Ishikawa (cell line): ENCODE measurements at regions not wholly inside any gene's neighbourhood (a gene's known extent, or its start where the extent isn't known, plus 50 kb on each side); places are given as distances from the start of the nearest gene placed in this dataset.

Source experiments
- CEBPB ChIP-seq: IDR thresholded peaks from 2 replicates; pipeline ENCODE4 v1.6.1; 2012
- CREB1 ChIP-seq: IDR thresholded peaks from 2 replicates; pipeline ENCODE4 v1.6.1; 2012; ENCODE audit warnings: low read depth
- EGR1 ChIP-seq: IDR thresholded peaks from 2 replicates; pipeline ENCODE4 v1.6.1; 2012
- EP300 ChIP-seq: IDR thresholded peaks from 2 replicates; pipeline ENCODE4 v1.6.1; 2012; ENCODE audit warnings: borderline replicate concordance
- FOXM1 ChIP-seq: IDR thresholded peaks from 2 replicates; pipeline ENCODE4 v1.6.1; 2012; ENCODE audit warnings: low read depth, borderline replicate concordance
- NFIC ChIP-seq: IDR thresholded peaks from 2 replicates; pipeline ENCODE4 v1.6.1; 2012
- RAD21 ChIP-seq: IDR thresholded peaks from 2 replicates; pipeline ENCODE4 v1.6.1; 2012; ENCODE audit warnings: low read depth
- TAF1 ChIP-seq: IDR thresholded peaks from 2 replicates; pipeline ENCODE4 v1.6.1; 2012; ENCODE audit warnings: low read depth, mild to moderate bottlenecking
- TCF12 ChIP-seq: IDR thresholded peaks from 2 replicates; pipeline ENCODE4 v1.6.1; 2012; ENCODE audit warnings: low read depth
- TEAD4 ChIP-seq: IDR thresholded peaks from 2 replicates; pipeline ENCODE4 v1.6.1; 2012
- YY1 ChIP-seq: IDR thresholded peaks from 2 replicates; pipeline ENCODE4 v1.6.1; 2012; ENCODE audit warnings: low read depth
- ZBTB7A ChIP-seq: IDR thresholded peaks from 2 replicates; pipeline ENCODE4 v1.6.1; 2012; ENCODE audit warnings: low read depth
- TF ChIP-seq, protein P1 (sequence below): IDR thresholded peaks from 2 replicates; pipeline ENCODE4 v1.6.1; 2012
- TF ChIP-seq, protein P2 (sequence below): IDR thresholded peaks from 2 replicates; pipeline ENCODE4 v1.6.1; 2012; ENCODE audit warnings: low read depth, mild to moderate bottlenecking
- TF ChIP-seq, protein P3 (sequence below): IDR thresholded peaks from 2 replicates; pipeline ENCODE4 v1.6.1; 2012

DNA sequence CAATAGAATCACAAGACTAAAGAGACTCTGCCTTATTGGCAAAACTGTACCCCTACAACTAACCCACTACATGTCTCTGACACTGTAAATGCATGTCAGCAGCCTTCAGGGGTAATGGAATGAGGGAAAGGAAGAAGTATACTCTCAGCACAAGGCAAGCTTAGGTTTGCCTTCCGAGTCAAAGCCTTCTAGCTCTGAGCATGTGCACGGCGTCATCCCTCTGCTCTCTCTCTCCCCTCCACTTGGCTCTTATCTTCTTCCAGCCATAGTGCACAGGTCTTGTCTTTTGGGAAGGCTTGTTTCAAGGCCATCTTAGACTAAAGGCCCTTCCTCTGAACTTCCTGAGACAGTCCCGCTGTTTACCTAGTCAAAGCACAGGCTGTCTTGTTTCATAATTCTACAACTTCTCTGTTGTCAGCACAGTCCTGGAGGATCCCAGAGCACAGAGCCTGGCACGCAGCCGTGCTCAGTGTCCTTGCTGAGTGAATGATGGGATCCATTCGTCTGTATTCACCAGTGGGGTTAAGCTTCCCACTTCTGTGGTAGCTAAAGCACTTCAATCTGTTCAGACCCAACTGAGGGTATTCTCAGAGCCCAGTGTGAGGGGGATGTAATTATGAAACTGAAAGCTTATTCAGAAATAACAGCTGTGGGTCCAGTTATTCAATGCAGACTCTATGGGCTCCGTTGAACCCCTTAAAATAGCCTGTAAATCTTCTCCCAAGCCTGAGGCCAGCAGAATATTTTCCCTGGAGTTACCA, 166.5 kb upstream of the PLD5 start:
- TF ChIP-seq CREB1 (no peak), TEAD4 (no peak), NFIC (no peak), EP300 (no peak)
- TF ChIP-seq, protein P1, sequence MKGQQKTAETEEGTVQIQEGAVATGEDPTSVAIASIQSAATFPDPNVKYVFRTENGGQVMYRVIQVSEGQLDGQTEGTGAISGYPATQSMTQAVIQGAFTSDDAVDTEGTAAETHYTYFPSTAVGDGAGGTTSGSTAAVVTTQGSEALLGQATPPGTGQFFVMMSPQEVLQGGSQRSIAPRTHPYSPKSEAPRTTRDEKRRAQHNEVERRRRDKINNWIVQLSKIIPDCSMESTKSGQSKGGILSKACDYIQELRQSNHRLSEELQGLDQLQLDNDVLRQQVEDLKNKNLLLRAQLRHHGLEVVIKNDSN, result no peak
- TF ChIP-seq, protein P2, sequence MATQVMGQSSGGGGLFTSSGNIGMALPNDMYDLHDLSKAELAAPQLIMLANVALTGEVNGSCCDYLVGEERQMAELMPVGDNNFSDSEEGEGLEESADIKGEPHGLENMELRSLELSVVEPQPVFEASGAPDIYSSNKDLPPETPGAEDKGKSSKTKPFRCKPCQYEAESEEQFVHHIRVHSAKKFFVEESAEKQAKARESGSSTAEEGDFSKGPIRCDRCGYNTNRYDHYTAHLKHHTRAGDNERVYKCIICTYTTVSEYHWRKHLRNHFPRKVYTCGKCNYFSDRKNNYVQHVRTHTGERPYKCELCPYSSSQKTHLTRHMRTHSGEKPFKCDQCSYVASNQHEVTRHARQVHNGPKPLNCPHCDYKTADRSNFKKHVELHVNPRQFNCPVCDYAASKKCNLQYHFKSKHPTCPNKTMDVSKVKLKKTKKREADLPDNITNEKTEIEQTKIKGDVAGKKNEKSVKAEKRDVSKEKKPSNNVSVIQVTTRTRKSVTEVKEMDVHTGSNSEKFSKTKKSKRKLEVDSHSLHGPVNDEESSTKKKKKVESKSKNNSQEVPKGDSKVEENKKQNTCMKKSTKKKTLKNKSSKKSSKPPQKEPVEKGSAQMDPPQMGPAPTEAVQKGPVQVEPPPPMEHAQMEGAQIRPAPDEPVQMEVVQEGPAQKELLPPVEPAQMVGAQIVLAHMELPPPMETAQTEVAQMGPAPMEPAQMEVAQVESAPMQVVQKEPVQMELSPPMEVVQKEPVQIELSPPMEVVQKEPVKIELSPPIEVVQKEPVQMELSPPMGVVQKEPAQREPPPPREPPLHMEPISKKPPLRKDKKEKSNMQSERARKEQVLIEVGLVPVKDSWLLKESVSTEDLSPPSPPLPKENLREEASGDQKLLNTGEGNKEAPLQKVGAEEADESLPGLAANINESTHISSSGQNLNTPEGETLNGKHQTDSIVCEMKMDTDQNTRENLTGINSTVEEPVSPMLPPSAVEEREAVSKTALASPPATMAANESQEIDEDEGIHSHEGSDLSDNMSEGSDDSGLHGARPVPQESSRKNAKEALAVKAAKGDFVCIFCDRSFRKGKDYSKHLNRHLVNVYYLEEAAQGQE, result no peak

DNA sequence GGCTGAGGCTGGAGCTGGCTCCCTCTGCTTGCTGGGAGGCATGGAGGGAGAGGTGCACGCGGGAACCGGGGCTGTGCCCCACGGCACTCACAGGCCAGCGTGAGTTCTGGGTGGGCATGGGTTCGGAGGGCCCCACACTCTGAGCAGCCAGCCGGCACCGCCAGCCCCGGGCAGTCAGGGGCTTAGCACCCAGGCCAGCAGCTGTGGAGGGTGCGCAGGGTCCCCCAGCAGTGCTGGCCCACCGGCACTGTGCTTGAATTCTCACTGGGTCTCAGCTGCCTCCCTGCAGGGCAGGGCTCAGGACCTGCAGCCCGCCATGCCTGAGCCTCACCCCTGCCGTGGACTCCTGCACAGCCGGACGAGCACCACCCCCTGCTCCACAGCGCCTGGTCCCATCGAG, 164.9 kb upstream of the PLD5 start:
- TF ChIP-seq EP300 (no peak), RAD21 (no peak), TEAD4 (no peak)

DNA sequence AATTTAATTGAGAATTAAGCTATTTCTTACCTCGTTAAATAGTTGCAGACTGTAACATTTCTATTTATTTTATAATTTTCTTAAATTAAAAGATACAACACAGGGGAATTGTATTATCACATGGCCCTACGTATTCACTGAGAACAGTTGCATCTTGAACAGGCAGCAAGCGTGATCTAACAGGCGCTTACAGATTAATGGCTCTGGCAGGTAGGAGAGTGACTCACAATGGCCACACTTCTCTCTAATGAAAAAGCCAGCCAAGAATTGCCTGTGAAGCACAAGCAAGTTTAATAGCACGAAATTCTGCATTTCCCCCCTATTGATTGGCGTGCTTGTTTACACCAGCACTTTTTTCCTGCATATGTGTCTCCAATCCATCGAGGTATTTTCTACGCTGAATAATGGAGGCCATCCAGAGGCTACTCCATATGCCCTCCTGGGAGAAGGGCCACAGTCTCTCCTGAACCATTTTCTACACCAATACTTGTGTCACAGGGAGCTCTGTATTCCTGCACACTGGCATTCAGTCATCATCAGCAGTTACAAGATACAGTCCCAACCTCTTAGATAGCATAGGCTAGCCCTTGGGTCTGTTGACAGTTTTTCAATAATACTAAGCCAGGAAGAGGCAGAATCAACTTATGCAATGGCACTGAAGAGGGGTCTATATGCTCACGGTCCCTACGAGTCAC, 150.6 kb upstream of the PLD5 start:
- TF ChIP-seq TCF12, result no peak
- TF ChIP-seq ZBTB7A, result no peak
- TF ChIP-seq, protein P3, sequence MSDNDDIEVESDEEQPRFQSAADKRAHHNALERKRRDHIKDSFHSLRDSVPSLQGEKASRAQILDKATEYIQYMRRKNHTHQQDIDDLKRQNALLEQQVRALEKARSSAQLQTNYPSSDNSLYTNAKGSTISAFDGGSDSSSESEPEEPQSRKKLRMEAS, result no peak
- TF ChIP-seq, protein P1, result no peak
- no peak for TF ChIP-seq TEAD4
- no peak for TF ChIP-seq RAD21
- TF ChIP-seq NFIC, result no peak
- TF ChIP-seq EP300, result no peak
- TF ChIP-seq CREB1, result no peak
- no peak for TF ChIP-seq FOXM1
- TF ChIP-seq EGR1, result no peak
- TF ChIP-seq, protein P2, result no peak
- no peak for TF ChIP-seq YY1
- no peak for TF ChIP-seq TAF1
- no peak for TF ChIP-seq CEBPB

DNA sequence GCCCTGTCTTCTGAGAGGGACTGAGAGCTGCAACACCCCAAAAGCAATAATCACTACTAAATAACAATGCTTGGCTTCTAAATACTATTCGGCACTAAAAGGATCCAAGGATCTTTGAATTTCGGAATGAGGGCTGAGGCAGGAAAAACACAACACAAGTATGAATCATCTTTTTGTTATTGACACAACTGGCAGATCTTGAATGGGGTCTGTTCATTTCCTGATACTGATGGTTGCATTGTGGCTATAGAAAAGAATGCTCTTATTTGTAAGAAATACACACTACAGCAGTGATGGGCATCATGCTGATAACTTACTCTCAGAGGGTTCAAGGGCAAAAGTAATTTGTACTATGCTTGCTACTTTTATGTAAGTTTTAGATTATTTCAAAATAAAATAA, 149.2 kb upstream of the PLD5 start:
- TF ChIP-seq CREB1 (no peak), NFIC (no peak), CEBPB (no peak), EGR1 (no peak), TCF12 (no peak), FOXM1 (no peak), RAD21 (no peak), EP300 (no peak), YY1 (no peak), ZBTB7A (no peak), TEAD4 (no peak), TAF1 (no peak)
- TF ChIP-seq, protein P1, result no peak
- TF ChIP-seq, protein P3, result no peak
- TF ChIP-seq, protein P2, result no peak
